Fibroblast of the aortic adventitia (primary cell): ENCODE measurements at regions not wholly inside any gene's neighbourhood (a gene's known extent, or its start where the extent isn't known, plus 50 kb on each side); places are given as distances from the start of the nearest gene placed in this dataset.

Source experiments
- DNase-seq: peaks from one replicate; pipeline ENCODE4 v3.0.0-alpha.2; 2010; ENCODE audit warnings: low read depth
- H3K4me3 ChIP-seq: 2 replicates; pipeline ENCODE4 v1.5.1; 2011; ENCODE audit warnings: low read depth, mild to moderate bottlenecking, control low read depth, low read length, moderate library complexity
- TF ChIP-seq, protein P1 (sequence below): IDR thresholded peaks from 2 replicates; pipeline ENCODE4 v1.5.1; 2011; ENCODE audit warnings: mild to moderate bottlenecking, low read length, control low read depth, inconsistent platforms; ENCODE audit not compliant: insufficient read depth

DNA sequence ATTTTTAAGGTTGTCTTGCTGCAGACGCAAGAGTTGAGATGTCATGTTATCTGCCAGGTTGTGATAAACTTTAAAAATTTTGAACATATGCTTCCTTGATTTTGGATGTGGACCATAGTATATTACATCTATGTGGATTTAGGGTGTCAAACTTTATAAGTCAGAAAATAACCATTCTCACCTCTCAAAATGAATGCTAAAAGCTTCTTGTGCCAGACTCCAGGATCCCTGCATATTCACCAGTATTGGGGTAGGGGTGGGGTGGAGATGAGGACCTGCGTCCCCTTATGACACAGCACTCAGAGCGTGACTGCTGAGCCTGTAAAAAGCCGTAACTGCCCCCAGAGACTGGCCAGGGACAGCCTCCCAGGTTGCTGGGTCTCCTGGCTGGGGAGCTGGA is 524.4 kb downstream of the LMO7 start:
- TF ChIP-seq, protein P1, sequence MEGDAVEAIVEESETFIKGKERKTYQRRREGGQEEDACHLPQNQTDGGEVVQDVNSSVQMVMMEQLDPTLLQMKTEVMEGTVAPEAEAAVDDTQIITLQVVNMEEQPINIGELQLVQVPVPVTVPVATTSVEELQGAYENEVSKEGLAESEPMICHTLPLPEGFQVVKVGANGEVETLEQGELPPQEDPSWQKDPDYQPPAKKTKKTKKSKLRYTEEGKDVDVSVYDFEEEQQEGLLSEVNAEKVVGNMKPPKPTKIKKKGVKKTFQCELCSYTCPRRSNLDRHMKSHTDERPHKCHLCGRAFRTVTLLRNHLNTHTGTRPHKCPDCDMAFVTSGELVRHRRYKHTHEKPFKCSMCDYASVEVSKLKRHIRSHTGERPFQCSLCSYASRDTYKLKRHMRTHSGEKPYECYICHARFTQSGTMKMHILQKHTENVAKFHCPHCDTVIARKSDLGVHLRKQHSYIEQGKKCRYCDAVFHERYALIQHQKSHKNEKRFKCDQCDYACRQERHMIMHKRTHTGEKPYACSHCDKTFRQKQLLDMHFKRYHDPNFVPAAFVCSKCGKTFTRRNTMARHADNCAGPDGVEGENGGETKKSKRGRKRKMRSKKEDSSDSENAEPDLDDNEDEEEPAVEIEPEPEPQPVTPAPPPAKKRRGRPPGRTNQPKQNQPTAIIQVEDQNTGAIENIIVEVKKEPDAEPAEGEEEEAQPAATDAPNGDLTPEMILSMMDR, result no peak
- no peak for DNase-seq
- no peak overlapping the region for H3K4me3 ChIP-seq

DNA sequence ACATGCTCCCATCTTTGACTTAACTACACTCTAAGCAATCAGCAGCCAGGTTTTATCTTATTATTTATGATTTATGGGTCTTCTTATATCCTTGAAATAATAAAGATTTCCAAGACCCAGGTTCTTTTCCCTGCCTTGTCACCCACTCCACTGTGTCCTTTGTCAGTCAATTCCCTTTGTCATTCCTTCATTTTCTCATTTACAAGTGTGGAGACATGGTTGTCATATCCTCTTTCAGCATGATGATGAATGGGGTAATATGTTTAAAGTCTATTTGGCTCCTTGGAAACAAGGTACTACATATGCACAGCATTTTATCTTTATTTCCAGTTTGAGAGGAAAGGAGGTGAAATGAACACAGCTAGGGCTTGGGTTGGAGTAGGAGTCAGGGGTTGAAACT is 521.8 kb downstream of the LMO7 start:
- DNase-seq, result no peak
- TF ChIP-seq, protein P1, result no peak
- H3K4me3 ChIP-seq, result no peak overlapping the region

DNA sequence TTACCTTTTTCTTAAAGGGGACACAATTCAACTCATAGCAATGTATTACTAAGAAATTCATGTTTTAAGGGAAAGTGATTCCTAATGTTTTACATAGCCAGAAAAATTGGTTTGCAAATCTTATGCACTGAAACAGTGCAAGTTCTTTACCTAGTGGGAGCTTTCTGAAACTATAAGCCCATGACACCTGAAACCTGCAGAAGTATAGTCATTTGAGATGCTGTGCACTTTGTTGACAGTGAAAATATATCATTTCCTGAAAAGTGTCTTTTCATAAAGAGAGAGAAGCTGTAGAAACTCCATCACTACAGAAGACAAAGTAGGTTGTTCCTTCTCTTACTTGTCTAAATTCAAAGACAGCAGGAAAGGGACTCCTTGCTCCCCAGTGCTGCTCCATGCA is 517.1 kb downstream of the LMO7 start:
- H3K4me3 ChIP-seq, result no peak overlapping the region
- no peak for DNase-seq
- TF ChIP-seq, protein P1, result no peak

DNA sequence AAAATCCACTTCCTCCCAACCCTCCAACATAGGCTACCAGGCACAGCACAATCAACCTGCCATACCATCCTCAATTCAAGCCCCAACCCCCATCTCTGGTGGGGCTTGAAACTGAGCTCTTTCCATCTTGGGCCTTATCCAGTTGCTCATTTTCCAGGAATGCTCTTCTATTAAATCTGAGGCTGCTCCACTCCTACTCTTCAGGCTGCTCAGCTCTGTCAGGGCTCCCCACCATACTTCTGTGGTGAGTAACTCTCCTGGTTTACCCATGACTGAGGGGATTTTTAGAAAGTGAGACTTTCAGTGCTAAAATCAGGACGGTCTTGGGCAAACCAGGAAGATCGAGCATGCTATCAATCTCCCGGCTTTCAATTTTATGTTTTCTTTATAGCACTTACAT is 512.8 kb downstream of the LMO7 start:
- no peak overlapping the region for H3K4me3 ChIP-seq
- TF ChIP-seq, protein P1, result no peak
- peak; percentile 74 for DNase-seq

DNA sequence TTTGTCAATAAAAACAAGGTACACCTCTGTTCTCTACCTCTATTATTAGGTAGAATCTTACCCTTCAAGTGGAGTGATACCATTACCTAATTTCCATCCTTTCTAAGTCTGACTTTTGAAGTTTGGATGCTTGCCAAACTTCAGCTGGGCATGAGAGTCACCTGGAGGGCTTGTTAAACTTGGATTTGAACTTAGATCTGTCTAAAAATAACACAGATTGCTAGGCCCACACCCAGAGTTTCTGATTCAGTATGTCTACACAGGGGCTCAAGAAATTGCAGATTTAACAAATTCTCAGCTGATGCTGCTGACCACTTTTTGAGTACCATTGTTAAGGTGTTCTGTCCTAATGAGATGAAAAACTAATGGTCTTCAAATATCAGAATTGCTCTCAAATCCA is 512.2 kb downstream of the LMO7 start:
- TF ChIP-seq, protein P1, result no peak
- no peak overlapping the region for H3K4me3 ChIP-seq
- DNase-seq, result no peak

DNA sequence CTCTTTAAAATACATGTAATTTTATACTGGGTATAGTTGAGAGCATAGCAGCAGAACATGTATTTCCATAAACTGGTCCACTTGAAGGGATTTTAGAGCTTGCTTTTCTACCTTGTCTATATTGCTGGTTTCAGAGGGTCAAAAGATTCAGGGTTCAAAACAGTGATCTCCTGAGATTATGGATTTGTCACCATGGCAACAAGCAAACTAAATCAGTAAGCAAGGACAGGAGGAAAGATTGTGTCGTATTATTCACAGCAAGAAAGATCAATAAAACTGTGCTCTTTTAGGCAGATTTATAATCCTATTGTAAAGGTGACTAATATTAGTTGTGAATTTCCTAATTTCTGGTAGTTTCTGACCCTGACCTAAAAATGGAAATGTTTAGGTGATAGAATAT is 496.4 kb downstream of the LMO7 start:
- TF ChIP-seq, protein P1, result no peak
- no peak for DNase-seq
- H3K4me3 ChIP-seq, result no peak overlapping the region

DNA sequence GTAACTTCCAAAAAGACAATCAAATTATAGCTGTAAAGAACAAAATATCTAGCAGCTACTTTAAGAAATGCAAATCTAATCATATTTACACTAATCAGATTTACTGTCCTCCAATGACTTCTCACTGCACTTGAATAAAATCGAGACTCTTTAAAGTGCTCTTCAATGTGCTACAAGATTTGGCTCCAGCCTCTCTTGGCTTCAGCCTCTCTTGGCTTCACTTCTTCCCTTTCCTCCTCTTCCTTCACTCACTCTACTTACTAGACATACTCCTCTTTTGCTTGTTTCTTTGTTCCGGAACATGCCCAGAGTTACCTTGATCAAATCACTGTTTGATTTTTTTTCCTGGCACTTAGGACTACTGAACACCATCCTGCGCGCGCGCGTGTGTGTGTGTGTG is 495.4 kb downstream of the LMO7 start:
- TF ChIP-seq, protein P1, result no peak
- no peak overlapping the region for H3K4me3 ChIP-seq
- no peak for DNase-seq
